ENCODE measurements at regions not wholly inside any gene's neighbourhood (a gene's known extent, or its start where the extent isn't known, plus 50 kb on each side); places are given as distances from the start of the nearest gene placed in this dataset.
A peak's percentile ranks its signal among the peaks of the same experiment; 100 is the strongest.
"Not testable (repeated sequence)": the region's sequence is repeated elsewhere in the genome, so short reads cannot be mapped to it uniquely, and the experiment has no call there.

DNA sequence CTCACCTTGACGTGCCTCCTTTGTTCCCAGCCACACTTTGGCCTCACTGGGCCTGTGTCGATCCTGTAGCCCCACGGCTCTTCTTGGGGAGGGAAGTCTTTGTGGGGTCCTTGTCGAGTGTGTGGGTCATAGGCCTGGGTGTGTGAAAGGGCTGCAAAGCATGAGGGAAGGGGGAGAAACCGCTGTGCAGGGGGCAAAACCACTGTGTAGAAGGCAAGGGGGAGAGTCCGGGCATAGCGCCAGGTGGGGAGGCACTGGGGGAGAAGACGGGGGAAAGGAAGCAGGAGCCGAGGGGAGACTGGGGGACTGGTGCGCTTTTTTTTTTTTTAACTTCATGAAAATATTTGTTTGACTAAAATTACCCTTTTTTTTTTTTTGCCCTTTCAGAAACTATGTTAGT, 65.1 kb upstream of the RASD2 start:
- no peak for DNase-seq

- DNase-seq: no peak
These were observed 64.3 kb upstream of the RASD2 start for GRCh38 chr22:35476341-35476740.

DNA sequence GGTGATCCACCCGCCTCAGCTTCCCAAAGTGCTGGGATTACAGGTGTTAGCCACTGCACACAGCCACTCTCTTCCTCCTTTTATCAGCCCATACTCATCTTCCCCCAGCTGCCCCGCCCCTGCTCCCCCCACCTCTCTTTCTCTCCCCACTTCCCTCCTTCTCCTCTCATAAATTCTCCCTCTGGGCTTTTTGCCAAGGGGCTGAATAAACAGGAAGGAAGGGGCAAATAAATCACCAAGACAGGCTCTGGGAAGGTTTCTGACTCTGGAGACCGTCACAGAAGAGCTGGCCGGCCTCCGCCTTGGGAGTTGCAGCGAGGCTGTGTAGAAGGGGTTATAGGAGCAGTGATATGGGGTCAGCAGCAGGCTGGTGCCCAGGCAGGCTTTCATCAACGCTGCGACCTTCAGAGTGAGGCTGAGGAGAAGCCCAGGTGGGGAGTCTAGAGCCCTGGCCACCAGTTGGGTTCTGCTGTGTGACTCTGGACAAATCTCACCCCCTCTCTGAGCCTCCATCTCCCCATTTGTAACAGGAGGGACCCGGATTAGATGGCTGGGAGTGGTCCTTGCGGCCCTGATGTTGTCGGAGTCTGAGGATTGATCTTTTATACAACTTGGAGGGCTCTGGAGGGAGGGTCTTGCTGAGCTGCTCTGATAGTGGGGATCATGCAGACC, 62.6 kb upstream of the RASD2 start:
- DNase-seq: peak; percentile 31

DNA sequence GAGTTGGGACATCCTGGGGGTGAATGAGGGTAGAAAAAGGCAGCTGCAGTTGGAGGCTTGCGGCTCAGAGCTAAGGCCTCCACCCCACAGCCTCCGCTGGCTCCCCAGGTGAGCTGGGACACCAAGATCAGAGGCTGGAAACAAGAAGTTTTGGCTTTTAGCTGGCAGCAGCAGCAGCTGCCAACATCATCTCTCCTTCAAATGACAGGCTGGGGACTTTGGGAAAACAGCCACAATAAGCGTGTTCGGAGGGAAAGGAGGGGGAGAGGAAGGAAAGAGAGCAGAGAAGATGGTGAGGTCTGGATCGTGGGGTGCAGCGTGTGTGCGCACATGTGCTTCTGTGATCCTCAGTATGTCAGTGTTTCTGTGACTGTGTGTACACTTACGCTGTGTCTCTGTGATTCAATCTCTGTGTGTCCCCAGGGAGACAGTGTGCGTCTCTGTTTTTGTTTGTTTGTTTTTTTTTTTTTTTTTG, 62.0 kb upstream of the RASD2 start:
- DNase-seq: no peak

- no peak for DNase-seq
These were observed 61.3 kb upstream of the RASD2 start for GRCh38 chr22:35479359-35479758.

DNA sequence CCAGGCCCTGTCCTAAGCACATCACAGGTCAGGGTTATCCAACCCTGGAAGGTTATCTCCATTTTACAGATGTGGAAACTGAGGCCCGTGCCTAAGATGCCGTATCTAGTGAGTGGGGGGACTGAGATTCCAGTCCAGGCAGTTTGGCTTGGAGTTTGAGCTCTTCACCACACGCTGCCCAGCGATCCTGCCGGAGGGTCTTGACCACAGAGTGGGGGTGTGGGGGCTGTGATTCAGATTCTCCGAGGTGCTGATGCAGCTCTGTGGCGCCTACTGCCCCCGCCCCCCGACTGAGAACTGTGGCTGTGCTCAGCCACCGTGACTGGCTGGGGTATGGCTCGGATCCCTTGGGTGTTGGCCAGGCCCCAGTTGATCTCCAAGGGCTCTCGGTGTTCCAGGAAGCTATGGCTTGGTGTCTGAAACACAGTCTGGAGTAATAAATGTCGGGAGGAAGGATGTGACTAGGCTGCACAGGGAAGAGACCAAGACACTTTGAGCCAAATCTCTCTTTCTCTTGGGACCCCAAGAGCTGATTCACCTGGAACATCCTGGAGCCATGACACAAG, 60.6 kb upstream of the RASD2 start:
- no peak for DNase-seq

- DNase-seq: no peak
These were observed 59.7 kb upstream of the RASD2 start for GRCh38 chr22:35480627-35481550.

- no peak for DNase-seq
These were observed 58.3 kb upstream of the RASD2 start for GRCh38 chr22:35482311-35482710.

DNA sequence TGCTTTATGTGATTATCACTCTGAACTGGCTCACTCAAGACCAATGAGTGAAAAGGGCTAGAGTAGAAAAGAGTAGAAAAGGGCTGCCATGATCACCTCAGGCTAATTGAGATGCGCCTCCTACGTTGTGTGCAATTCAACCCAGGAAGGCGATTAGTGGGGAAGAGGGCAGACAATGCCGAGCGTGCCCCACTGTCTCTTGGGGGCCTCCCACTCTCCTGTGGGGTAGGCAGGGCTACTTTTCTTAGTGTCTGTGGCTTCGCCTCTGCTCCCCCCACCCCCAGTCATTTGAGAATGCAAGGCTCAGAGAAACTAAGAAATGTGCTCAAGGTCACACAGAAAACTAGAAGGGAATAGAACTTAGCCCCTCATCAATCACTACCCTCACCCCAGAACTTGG, 57.7 kb upstream of the RASD2 start:
- DNase-seq: no peak

DNA sequence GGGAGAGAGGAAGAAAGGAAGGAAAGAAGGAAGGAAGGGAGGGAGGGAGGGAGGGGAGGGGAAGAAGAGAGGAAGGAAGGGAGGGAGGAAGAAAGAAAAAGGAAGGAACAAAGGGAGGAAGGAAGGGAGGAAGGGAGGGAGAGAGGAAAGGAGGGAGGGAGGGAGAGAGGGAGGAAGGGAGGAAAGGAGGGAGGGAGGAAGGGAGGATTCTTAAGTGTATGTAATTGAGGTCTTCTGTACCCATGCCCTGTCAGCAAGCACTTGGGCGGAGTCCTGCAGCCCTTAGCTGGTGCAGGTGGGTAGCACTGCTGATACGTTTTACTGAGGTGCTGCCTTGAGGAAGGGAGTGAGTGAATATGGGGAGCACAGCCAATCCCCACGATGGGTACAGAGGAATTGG, 56.9 kb upstream of the RASD2 start:
- no peak for DNase-seq

- DNase-seq: no peak
These were observed 55.7 kb upstream of the RASD2 start for GRCh38 chr22:35484651-35485556.

DNA sequence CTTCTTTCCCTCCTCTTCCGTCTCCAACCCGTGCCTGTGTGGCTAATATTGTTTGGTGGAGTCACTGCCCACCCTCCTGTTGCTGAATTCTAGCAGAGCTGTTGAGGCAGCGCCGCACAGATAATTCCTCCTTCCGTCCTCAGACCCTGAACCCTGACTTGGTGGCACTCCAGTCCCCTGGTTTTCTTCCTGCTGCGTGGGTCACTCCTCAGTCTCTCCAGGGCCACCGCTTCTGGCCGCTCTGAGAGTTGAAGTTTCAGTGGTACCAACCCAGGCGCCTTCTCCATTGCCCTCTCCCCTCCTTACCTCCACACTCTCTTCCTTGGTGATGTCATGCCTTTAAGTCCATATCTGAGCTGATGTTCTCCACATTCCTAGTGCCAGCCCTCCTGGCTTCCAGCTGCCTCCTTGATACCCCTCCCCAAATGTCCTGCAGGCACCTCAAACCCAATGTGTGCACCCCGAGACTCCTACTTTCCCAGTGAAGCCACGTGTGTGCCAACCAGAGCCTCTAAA, 54.5 kb upstream of the RASD2 start:
- DNase-seq: no peak

- not testable (repeated sequence) for DNase-seq
These were observed 53.0 kb upstream of the RASD2 start for GRCh38 chr22:35487623-35488022.

DNA sequence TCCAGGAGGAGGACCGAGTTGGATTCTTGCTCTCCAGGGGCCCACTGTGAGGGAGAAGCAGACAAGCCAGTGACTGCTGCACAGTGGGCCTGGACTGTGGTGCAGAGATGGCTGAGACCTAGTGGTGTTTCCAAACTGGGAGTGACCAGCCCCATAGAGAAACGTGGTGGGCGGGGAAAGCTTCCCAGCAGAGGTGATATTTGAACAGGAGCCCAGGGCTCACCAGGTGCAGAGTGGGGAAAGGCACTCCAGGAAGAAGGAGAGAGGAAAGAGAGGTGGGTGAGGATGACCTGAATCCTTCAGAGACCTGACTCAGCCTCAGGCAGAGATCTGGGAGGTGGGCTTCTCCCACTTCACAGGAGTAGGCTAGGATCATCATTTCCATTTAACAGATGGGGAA, 52.1 kb upstream of the RASD2 start:
- DNase-seq: no peak

DNA sequence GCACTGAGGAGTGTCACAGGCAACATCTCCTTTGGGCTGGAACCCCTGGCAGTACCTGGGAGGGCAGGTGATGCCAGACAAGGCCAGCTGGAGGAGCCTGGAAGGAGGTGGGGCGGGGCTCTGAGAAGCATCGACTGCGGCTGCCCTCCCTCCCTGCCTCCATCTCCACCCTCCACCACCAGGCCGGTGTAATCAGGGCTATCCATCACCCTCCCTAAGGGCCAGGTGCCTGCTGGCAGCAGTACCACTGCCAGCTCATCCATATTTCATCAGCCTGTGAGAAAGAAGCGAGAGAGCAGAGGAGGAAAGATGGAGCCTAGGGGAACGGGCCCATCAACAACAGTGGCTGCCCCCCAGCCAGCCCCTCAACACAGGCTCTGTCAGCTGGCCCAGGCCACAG, 51.4 kb upstream of the RASD2 start:
- DNase-seq: peak; percentile 70

Measured in NCI-H2171 (cell line).